ENCODE measurements at regions not wholly inside any gene's neighbourhood (a gene's known extent, or its start where the extent isn't known, plus 50 kb on each side); places are given as distances from the start of the nearest gene placed in this dataset.
"Not testable (repeated sequence)": the region's sequence is repeated elsewhere in the genome, so short reads cannot be mapped to it uniquely, and the experiment has no call there.

DNA sequence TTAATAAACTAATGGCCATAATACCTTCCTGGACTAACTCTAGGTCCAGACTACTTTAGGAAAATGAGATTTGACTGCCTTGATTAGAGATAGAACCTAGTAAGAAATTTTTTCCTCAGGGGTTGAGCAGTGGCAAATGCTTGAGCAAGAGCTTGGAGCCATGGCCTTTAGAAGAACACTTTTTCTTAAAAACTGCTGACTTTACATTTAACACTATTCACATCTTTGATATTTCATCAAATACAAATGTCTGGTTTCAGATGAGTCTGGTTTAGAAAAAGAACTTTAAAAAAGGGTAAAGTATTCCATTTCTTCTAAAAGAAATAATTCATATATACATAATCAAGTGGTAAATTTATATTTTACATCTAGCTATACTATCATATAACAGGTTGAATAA lies 680.9 kb upstream of the PITX2 start:
- Mint-ChIP-seq H3K4me3 (no peak overlapping the region), H3K4me1 (no peaks in the 10 kb centered on the region), H3K27ac (no peak overlapping the region), H3K36me3 (no peaks in the 10 kb centered on the region), H3K27me3 (ENCODE audit: low read depth in 3 of 3) (no peaks in the 10 kb centered on the region), H3K9me3 (peaks cover 5 to 32% (median 9%) of the 10 kb centered on the region in 6 donors)
- no peak for DNase-seq

- peaks cover 2 to 23% (median 6%) of the 10 kb centered on the region in 6 donors for H3K9me3 Mint-ChIP-seq
- DNase-seq, result no peak
- H3K27me3 Mint-ChIP-seq (ENCODE audit: low read depth in 3 of 3), result no peaks in the 10 kb centered on the region
- no peak overlapping the region for H3K27ac Mint-ChIP-seq
- no peak overlapping the region for H3K4me3 Mint-ChIP-seq
- no peaks in the 10 kb centered on the region for H3K4me1 Mint-ChIP-seq
- no peaks in the 10 kb centered on the region for H3K36me3 Mint-ChIP-seq
These were observed 700.6 kb upstream of the PITX2 start for GRCh38 chr4:111323496-111323895.

DNA sequence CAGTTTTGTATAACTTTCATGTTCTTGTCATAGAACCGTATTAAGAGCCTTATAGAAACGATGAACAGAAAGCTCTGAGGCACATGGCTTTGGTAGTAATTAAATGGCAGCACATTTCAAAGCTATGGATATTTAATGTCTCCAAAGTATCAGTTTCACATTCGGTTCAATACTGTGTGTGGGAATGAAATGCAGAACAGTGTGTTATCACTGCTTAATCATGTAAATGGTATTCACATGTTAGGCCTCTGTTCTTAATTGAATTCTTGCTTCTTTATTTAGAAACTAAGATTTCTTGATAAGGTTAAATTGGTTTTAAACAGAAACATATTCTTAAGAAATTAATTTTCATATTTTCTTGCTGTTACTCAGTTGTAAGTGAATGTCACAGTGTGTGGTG lies 701.0 kb upstream of the PITX2 start:
- no peak overlapping the region for H3K4me3 Mint-ChIP-seq
- H3K27me3 Mint-ChIP-seq (ENCODE audit: low read depth in 3 of 3), result no peaks in the 10 kb centered on the region
- no peak for DNase-seq
- peaks cover 2 to 23% (median 6%) of the 10 kb centered on the region in 6 donors for H3K9me3 Mint-ChIP-seq
- H3K4me1 Mint-ChIP-seq, result no peaks in the 10 kb centered on the region
- H3K36me3 Mint-ChIP-seq, result no peaks in the 10 kb centered on the region
- no peak overlapping the region for H3K27ac Mint-ChIP-seq

DNA sequence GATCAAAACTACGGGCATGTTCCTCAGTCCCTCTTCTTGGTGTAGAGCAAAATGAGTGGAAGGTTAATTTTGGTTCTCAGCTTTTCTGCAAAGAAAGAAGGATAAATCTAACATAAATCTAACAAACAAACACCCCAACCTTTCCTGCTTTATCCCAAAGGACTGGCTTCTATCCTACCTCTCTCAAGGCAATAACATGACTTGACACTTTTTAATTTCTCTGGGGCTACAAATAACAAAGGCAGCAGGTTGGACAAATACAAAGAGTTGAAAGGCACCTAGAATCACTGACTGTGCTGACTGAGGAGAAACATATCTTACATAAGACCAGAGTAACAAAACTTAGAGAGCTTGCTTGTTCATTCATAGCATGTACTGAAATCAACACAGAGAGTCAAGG lies 703.6 kb upstream of the PITX2 start:
- Mint-ChIP-seq H3K9me3 (peaks cover 4 to 23% (median 10%) of the 10 kb centered on the region in 6 donors), H3K27ac (no peak overlapping the region), H3K36me3 (no peaks in the 10 kb centered on the region), H3K4me1 (no peaks in the 10 kb centered on the region), H3K27me3 (ENCODE audit: low read depth in 3 of 3) (no peaks in the 10 kb centered on the region), H3K4me3 (no peak overlapping the region)
- no peak for DNase-seq

DNA sequence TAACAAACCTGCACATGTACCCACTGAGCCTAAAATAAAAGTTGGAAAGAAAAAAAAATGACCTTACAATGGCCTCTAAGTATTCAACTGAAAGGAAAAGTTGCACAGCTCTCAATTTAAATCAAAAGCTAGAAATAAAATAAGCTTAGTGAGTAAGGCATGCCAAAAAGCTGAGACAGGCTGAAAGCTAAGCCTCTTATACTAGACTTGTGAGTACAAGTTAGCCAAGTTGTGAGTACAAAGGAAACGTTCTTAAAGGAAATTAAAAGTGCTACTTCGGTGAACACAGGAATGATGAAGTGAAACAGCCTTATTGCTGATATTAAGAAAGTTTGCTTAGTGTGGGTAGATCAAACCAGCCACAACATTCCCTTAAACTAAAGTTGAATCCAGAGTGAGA lies 707.9 kb upstream of the PITX2 start:
- Mint-ChIP-seq H3K4me3 (no peak overlapping the region), H3K27me3 (ENCODE audit: low read depth in 3 of 3) (no peaks in the 10 kb centered on the region), H3K36me3 (no peaks in the 10 kb centered on the region), H3K4me1 (no peaks in the 10 kb centered on the region), H3K9me3 (peaks cover 3 to 38% (median 15%) of the 10 kb centered on the region in 6 donors), H3K27ac (no peak overlapping the region)
- DNase-seq, result no peak

GRCh38 chr4:111334361-111334760 lies 711.5 kb upstream of the PITX2 start:
- H3K27me3 Mint-ChIP-seq (ENCODE audit: low read depth in 3 of 3), result no peaks in the 10 kb centered on the region
- no peak for DNase-seq
- H3K4me1 Mint-ChIP-seq, result no peaks in the 10 kb centered on the region
- no peak overlapping the region for H3K27ac Mint-ChIP-seq
- no peaks in the 10 kb centered on the region for H3K36me3 Mint-ChIP-seq
- H3K9me3 Mint-ChIP-seq, result peaks cover 4 to 25% (median 15%) of the 10 kb centered on the region in 6 donors
- no peak overlapping the region for H3K4me3 Mint-ChIP-seq

- not testable (repeated sequence) for DNase-seq; H3K36me3 Mint-ChIP-seq; H3K4me3 Mint-ChIP-seq; H3K27ac Mint-ChIP-seq; H3K27me3 Mint-ChIP-seq (ENCODE audit: low read depth in 3 of 3); H3K4me1 Mint-ChIP-seq
- H3K9me3 Mint-ChIP-seq, result peaks cover 1 to 22% (median 8%) of the 10 kb centered on the region in 6 donors
These were observed 714.5 kb upstream of the PITX2 start for GRCh38 chr4:111337186-111337876.

DNA sequence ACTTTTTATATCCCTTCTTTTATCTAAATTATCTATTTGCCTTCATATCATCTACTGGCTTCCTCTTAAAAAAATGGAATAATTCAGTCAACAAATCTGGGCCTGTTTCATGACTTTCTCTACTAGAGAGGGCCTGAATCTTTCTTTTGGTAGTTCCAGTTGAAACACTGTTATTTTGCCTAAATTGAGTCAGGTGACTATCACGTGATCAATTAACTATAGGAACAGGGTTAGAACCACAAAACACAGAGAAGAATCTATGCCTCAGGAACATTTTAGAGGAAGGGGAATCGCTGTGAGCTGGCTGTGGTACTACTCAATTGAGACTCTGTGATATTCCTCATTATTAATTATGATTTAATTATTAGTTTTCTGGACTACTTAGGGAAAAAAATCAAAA lies 736.7 kb upstream of the PITX2 start:
- Mint-ChIP-seq H3K27ac (no peak overlapping the region), H3K9me3 (peaks cover 5 to 46% (median 16%) of the 10 kb centered on the region in 6 donors), H3K4me1 (no peaks in the 10 kb centered on the region), H3K36me3 (no peaks in the 10 kb centered on the region), H3K4me3 (no peak overlapping the region), H3K27me3 (ENCODE audit: low read depth in 3 of 3) (no peaks in the 10 kb centered on the region)
- no peak for DNase-seq

GRCh38 chr4:111360906-111361305 lies 738.0 kb upstream of the PITX2 start:
- peaks cover 5 to 42% (median 19%) of the 10 kb centered on the region in 6 donors for H3K9me3 Mint-ChIP-seq
- DNase-seq, result no peak
- no peak overlapping the region for H3K27ac Mint-ChIP-seq
- no peaks in the 10 kb centered on the region for H3K4me1 Mint-ChIP-seq
- no peaks in the 10 kb centered on the region for H3K27me3 Mint-ChIP-seq (ENCODE audit: low read depth in 3 of 3)
- H3K4me3 Mint-ChIP-seq, result no peak overlapping the region
- H3K36me3 Mint-ChIP-seq, result no peaks in the 10 kb centered on the region

DNA sequence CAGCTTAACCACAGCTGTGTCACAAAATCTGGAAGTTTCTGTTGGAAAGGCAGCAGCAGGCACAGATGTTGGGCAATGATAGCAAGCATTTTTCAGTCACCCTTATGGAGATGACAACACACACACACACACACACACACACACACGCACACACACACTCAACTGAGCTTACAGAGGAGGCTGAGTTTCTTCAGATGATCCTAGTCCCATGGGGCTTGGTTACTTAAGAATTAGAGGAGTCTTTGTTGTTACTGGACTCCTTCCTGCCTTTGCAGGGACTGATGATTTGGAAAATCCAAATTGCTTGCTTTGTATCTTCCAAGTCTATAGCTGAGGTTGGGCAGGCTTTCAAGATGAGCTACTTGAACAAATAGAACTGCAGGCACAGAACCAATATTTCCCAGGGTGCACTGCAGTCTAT lies 740.1 kb upstream of the PITX2 start:
- DNase-seq, result no peak
- H3K4me3 Mint-ChIP-seq, result no peak overlapping the region
- H3K9me3 Mint-ChIP-seq, result peaks cover 9 to 45% (median 27%) of the 10 kb centered on the region in 6 donors
- no peaks in the 10 kb centered on the region for H3K4me1 Mint-ChIP-seq
- no peak overlapping the region for H3K27ac Mint-ChIP-seq
- H3K36me3 Mint-ChIP-seq, result no peaks in the 10 kb centered on the region
- no peaks in the 10 kb centered on the region for H3K27me3 Mint-ChIP-seq (ENCODE audit: low read depth in 3 of 3)

- not testable (repeated sequence) for H3K36me3 Mint-ChIP-seq; DNase-seq; H3K4me1 Mint-ChIP-seq; H3K4me3 Mint-ChIP-seq; H3K27ac Mint-ChIP-seq; H3K27me3 Mint-ChIP-seq (ENCODE audit: low read depth in 3 of 3)
- H3K9me3 Mint-ChIP-seq, result peaks cover 6 to 21% (median 13%) of the 10 kb centered on the region in 6 donors
These were observed 755.0 kb upstream of the PITX2 start for GRCh38 chr4:111377880-111378279.

- peaks cover 7 to 59% (median 16%) of the 10 kb centered on the region in 6 donors for H3K9me3 Mint-ChIP-seq
- H3K36me3 Mint-ChIP-seq, result peaks cover 0 to 4% (median 0%) of the 10 kb centered on the region in 3 donors
- H3K4me3 Mint-ChIP-seq, result no peak overlapping the region
- no peak overlapping the region for H3K27ac Mint-ChIP-seq
- no peak for DNase-seq
- H3K27me3 Mint-ChIP-seq (ENCODE audit: low read depth in 3 of 3), result peaks cover 0 to 1% (median 0%) of the 10 kb centered on the region in 3 donors
- no peaks in the 10 kb centered on the region for H3K4me1 Mint-ChIP-seq
These were observed 756.7 kb upstream of the FAM241A start for GRCh38 chr4:111388561-111388960.

DNA sequence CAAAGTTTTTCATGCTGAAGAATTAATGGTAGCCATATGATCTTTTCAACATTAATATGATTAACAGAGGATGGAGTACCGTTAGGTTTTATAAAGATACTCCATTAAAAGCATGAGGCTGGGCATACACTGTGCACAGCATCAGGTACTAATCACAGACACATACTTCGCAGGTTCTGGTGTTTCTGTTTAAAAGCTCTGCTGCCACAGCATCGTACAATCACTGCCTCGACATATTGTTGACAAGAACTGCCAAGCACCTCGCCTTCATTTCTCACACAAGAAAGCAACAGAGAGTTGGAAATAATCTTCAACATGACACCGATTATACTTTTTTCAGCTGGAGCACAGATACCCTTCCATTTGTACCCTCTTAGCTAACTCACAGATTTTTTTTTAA lies 753.4 kb upstream of the FAM241A start:
- H3K36me3 Mint-ChIP-seq, result peaks cover 0 to 4% (median 0%) of the 10 kb centered on the region in 3 donors
- H3K4me1 Mint-ChIP-seq, result no peaks in the 10 kb centered on the region
- no peak for DNase-seq
- no peak overlapping the region for H3K4me3 Mint-ChIP-seq
- no peaks in the 10 kb centered on the region for H3K27me3 Mint-ChIP-seq (ENCODE audit: low read depth in 3 of 3)
- peaks cover 7 to 55% (median 14%) of the 10 kb centered on the region in 6 donors for H3K9me3 Mint-ChIP-seq
- no peak overlapping the region for H3K27ac Mint-ChIP-seq

DNA sequence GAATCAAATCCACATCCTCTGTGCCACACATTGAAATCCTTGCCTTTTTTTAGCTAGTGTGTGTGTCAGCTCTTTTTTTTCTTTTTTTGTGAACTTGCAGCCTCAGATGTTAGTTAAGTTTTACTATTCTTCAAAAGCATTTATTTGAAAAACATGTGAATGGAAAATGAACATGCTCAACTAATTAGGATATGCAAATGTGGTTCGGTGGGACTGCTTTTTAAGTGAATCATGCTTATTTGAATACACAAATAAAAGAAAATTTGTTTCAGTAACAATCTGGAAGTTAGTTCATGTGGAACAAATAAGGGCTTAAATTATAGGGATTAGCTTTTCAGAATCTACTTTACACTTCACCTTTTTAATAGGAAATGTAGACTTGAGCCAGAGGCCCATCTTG lies 751.5 kb upstream of the FAM241A start:
- H3K27ac Mint-ChIP-seq, result no peak overlapping the region
- H3K36me3 Mint-ChIP-seq, result peaks cover 0 to 4% (median 0%) of the 10 kb centered on the region in 3 donors
- no peak for DNase-seq

DNA sequence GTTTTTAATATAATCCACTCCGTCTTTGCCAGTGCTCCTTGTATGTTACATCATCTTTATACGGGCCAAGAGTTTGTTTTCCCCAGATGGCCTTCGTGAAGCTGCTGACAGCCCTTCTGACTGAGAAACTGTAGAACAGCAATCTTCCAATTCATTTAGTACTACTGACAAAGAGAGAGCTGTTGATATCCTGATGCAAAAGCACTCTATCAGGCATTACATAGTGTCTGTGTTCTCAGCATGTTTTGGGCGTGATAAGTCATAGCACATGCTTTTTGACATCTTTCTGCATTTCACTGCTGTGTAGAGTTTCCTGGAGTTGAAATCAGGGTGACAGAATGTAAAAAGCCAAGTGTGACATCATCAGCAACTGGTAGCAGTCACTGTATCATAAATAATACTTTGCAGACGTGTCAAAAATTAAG lies 746.3 kb upstream of the FAM241A start:
- Mint-ChIP-seq H3K4me3 (no peak overlapping the region), H3K27me3 (ENCODE audit: low read depth in 3 of 3) (peaks cover 0 to 1% (median 0%) of the 10 kb centered on the region in 3 donors), H3K36me3 (no peaks in the 10 kb centered on the region), H3K27ac (no peak overlapping the region), H3K4me1 (no peaks in the 10 kb centered on the region), H3K9me3 (peaks cover 0 to 24% (median 6%) of the 10 kb centered on the region in 6 donors)
- DNase-seq, result no peak

More for the DNA sequence above, 751.5 kb upstream of the FAM241A start:
- no peaks in the 10 kb centered on the region for H3K4me1 Mint-ChIP-seq
- H3K9me3 Mint-ChIP-seq, result peaks cover 7 to 49% (median 11%) of the 10 kb centered on the region in 6 donors
- no peak overlapping the region for H3K4me3 Mint-ChIP-seq
- H3K27me3 Mint-ChIP-seq (ENCODE audit: low read depth in 3 of 3), result no peaks in the 10 kb centered on the region

Measured in immature natural killer cell (primary cell).